Heart left ventricle (tissue), 13 donors: ENCODE measurements at regions not wholly inside any gene's neighbourhood (a gene's known extent, or its start where the extent isn't known, plus 50 kb on each side); places are given as distances from the start of the nearest gene placed in this dataset.

Source experiments
- POLR2A ChIP-seq, 2 donors: fragments of 450-650 bp; IDR thresholded peaks; one replicate each; pipeline ENCODE4 v1.6.1; 2017; ENCODE audit warnings: antibody characterized with exemption in 2 of 2, mild to moderate bottlenecking in 2 of 2, moderate library complexity in 2 of 2
- TF ChIP-seq, protein P1 (sequence below), 12 donors: fragments of 200-600 bp; sonication (generic) in 4 of 12; IDR thresholded peaks; one replicate each; pipeline versions ENCODE4 v1.5.0 to v1.8.0; 2018 to 2022; ENCODE audit warnings: antibody characterized with exemption in 12 of 12, mild to moderate bottlenecking in 5 of 12
- donor health status: ischemic (EF 13 %, LVEDD 7.1; RV severe dilation, severe dysfunction).
- donor health status: DM: no; HTN: yes; CAD: no.
- donor health status: DM: no; HTN: no; CAD: no.
- donor health status: ischemic (EF 25% LVEDD 6.9; RV normal size, moderate dysfunction).
- donor health status: ischemic (EF 25% LVEDD 5.7; RV mildly dilated, moderate dysfunction).
- donor health status: ischemic (EF 35%, LVEDD 5.7; RV mildly dilated, moderate dysfunction).
- donor health status: nonischemic (EF 11% LVEDD 7.7; RV severe dilation, severe dysfunction).
- donor health status: DM: yes; HTN: yes; CAD: no.
- donor health status: PGD.
- donor health status: ischemic (EF 29% LVEDD 5.4; RV normal size, mild dysfunction).
- donor health status: nonischemic (EF 23%, LVEDD 6.1; RV moderate dilation, normal function).

DNA sequence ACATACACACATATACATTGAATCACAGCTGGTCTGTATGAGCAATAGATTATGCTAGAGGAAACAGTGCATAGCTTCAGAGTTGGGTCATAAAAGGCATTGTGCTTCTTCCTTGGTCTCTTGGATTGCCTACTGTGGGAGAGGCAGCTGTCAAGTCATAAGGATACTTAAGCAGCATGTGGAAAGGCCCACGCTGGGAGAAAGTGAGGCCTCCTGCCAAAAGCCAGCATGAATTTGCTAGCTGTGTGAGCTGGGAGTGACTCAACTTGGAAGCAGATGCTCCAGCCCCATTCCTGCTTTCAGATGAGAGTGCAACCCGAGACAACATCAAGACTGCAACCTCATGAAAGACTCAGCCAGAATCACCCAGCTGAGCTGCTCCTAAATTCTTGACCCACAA, 311.9 kb upstream of the TBX3 start:
- TF ChIP-seq, protein P1, sequence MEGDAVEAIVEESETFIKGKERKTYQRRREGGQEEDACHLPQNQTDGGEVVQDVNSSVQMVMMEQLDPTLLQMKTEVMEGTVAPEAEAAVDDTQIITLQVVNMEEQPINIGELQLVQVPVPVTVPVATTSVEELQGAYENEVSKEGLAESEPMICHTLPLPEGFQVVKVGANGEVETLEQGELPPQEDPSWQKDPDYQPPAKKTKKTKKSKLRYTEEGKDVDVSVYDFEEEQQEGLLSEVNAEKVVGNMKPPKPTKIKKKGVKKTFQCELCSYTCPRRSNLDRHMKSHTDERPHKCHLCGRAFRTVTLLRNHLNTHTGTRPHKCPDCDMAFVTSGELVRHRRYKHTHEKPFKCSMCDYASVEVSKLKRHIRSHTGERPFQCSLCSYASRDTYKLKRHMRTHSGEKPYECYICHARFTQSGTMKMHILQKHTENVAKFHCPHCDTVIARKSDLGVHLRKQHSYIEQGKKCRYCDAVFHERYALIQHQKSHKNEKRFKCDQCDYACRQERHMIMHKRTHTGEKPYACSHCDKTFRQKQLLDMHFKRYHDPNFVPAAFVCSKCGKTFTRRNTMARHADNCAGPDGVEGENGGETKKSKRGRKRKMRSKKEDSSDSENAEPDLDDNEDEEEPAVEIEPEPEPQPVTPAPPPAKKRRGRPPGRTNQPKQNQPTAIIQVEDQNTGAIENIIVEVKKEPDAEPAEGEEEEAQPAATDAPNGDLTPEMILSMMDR (IDR thresholded peaks at IDR 0.05), result no peak
- no peak for TF ChIP-seq POLR2A (IDR thresholded peaks at IDR 0.05)
